Breast epithelium (tissue), 3 donors: ENCODE measurements at regions not wholly inside any gene's neighbourhood (a gene's known extent, or its start where the extent isn't known, plus 50 kb on each side); places are given as distances from the start of the nearest gene placed in this dataset.

ENCODE experiments used
- POLR2A ChIP-seq: fragments of 450-650 bp; IDR thresholded peaks from one replicate; pipeline ENCODE4 v1.6.1; 2016; ENCODE audit warnings: antibody characterized with exemption, mild to moderate bottlenecking, moderate library complexity
- POLR2AphosphoS5 ChIP-seq, 3 donors: sonication (generic); formaldehyde crosslinking; IDR thresholded peaks; one replicate each; pipeline ENCODE4 v1.6.1; 2017; ENCODE audit warnings: antibody characterized with exemption in 3 of 3
- TF ChIP-seq, protein P1 (sequence below), 3 donors: fragments of 450-650 bp; IDR thresholded peaks; one replicate each; pipeline ENCODE4 v1.5.1; 2016 to 2017; ENCODE audit warnings: antibody characterized with exemption in 3 of 3, mild to moderate bottlenecking in 3 of 3, moderate library complexity in 3 of 3

DNA sequence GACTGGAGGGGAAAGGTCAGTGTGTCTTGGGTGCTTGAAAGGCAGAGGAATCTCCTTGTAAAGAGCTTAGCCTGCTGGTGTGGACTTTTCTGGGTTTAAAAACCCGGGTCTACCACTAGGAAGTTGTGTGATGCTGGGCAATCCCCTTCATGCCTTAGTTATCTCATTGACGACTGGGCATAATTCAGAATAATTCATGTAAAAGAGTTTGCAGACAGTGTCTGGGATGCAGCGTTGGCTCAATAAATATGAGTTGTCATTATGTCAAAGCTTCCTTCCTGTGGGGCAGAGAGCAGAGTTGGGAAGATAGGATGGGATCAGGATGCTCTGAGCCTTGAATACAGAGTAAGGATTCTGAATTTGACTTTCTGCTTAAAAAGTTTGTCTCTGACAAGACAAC, 196.4 kb downstream of the ADRA2A start:
- TF ChIP-seq, protein P1, sequence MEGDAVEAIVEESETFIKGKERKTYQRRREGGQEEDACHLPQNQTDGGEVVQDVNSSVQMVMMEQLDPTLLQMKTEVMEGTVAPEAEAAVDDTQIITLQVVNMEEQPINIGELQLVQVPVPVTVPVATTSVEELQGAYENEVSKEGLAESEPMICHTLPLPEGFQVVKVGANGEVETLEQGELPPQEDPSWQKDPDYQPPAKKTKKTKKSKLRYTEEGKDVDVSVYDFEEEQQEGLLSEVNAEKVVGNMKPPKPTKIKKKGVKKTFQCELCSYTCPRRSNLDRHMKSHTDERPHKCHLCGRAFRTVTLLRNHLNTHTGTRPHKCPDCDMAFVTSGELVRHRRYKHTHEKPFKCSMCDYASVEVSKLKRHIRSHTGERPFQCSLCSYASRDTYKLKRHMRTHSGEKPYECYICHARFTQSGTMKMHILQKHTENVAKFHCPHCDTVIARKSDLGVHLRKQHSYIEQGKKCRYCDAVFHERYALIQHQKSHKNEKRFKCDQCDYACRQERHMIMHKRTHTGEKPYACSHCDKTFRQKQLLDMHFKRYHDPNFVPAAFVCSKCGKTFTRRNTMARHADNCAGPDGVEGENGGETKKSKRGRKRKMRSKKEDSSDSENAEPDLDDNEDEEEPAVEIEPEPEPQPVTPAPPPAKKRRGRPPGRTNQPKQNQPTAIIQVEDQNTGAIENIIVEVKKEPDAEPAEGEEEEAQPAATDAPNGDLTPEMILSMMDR (IDR thresholded peaks at IDR 0.05) = no peak
- TF ChIP-seq POLR2A (no peak), POLR2AphosphoS5 (IDR thresholded peaks at IDR 0.05) (no peak)
